ENCODE measurements at regions not wholly inside any gene's neighbourhood (a gene's known extent, or its start where the extent isn't known, plus 50 kb on each side); places are given as distances from the start of the nearest gene placed in this dataset.
A peak's percentile ranks its signal among the peaks of the same experiment; 100 is the strongest.

DNA sequence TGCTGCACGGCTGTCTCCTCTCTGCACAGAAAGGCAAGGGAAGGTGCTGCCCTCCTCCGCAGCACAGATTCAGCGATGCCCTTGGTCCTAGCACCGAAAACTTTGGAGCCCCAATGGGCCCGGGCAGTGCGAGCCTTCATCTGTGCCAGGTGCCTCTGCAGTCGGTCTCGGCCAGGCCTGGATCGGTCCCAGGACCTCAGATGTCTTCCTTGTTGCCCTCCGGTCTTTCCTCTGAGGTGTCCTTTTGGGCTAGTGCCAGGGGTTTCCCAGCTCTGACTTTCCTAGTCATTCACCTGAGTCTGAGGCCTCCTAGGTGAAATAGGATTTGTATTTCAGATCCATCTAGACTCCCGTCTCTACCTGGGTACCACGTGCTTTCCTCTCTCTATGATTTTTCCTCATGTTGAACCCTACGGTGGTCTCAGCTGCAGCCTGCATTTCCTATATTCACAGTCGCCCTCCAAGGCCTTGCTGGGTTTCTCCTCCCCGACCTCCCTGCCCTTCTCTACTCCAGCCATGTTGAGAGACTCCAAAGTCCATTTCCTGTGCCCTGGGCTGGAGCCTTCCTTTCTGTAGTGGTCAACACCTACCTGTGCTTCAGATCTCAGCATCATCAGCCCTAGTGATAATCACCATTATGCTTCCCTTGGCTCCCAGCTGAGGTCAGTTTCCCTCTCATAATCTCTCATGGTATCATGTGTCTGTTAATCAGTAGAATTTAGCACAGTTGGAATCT is 92.0 kb upstream of the PRSS58 start:
- TF ChIP-seq POLR2AphosphoS5 (IDR thresholded peaks at IDR 0.05) (no peak), POLR2A (IDR thresholded peaks at IDR 0.05) (no peak), CTCF (IDR thresholded peaks at IDR 0.05) (no peak)
- no peak overlapping the region for H3K27ac ChIP-seq
- no peaks in the 10 kb centered on the region for H3K27me3 ChIP-seq

DNA sequence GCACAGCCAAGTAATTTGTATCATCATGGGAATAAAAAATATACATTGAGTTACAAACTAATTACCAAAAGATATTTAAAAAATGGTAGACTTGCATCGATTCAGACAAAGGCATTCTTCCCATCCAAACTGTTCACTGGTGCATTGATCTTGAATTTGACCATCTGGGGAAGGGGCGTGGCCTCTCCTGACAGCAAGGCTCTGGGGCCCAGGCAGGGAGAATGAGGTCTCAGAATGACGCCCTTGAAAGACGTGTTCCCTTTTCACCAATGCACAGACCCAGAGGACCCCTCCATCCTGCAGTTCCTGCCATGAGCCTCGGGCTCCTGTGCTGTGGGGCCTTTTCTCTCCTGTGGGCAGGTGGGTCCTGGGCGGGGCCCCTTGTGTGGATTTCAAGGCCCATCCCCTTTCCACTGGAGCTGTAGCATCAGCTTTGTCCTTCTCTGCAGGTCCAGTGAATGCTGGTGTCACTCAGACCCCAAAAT is 91.1 kb upstream of the PRSS58 start:
- H3K4me1 ChIP-seq: no peaks in the 10 kb centered on the region
- intact Hi-C loops (cut with DNase I; ENCODE audit: low total_unique reads): no loop called here
- H3K27ac ChIP-seq: no peak overlapping the region
- no peak for TF ChIP-seq CTCF (IDR thresholded peaks at IDR 0.05)
- no peak for TF ChIP-seq POLR2A (IDR thresholded peaks at IDR 0.05)
- no peak for TF ChIP-seq POLR2AphosphoS5 (IDR thresholded peaks at IDR 0.05)
- no peaks in the 10 kb centered on the region for H3K27me3 ChIP-seq
- H3K9me3 ChIP-seq: no peaks in the 10 kb centered on the region
- H3K36me3 ChIP-seq: no peaks in the 10 kb centered on the region
- no peak for DNase-seq (ENCODE audit: low spot score in 2 of 2)
- no peak overlapping the region for H3K4me3 ChIP-seq

More for the DNA sequence above, 92.0 kb upstream of the PRSS58 start:
- Histone ChIP-seq H3K4me3 (no peak overlapping the region), H3K4me1 (no peaks in the 10 kb centered on the region), H3K9me3 (no peaks in the 10 kb centered on the region), H3K36me3 (no peaks in the 10 kb centered on the region)
- peak in 1 of 2 donors; percentile 45 for DNase-seq (ENCODE audit: low spot score in 2 of 2)
- intact Hi-C loops (cut with DNase I; ENCODE audit: low total_unique reads): no loop called here

DNA sequence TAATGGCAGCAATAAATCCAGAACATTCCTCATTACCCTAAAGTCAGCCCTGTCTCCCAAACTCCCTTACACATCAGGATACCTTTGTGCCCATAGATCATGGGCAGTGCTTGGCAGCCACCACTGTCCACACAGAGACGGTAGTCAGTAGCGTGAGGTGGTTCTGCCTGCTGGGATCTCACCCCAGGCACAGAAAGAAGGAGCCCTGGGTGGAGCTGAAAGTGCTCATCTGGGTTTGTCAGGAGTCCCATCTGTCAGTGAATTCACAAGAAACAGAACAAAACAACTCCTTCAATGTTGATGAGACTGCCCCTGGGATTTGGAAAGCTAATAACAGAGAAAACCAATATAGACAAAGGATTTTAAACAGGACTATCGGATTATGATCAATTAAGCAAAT is 90.2 kb upstream of the PRSS58 start:
- Histone ChIP-seq H3K36me3 (no peaks in the 10 kb centered on the region), H3K4me3 (no peak overlapping the region), H3K9me3 (no peaks in the 10 kb centered on the region), H3K27ac (no peak overlapping the region), H3K4me1 (no peaks in the 10 kb centered on the region), H3K27me3 (no peaks in the 10 kb centered on the region)
- intact Hi-C loops (cut with DNase I; ENCODE audit: low total_unique reads): no loop called here
- no peak for DNase-seq (ENCODE audit: low spot score in 2 of 2)
- TF ChIP-seq CTCF (IDR thresholded peaks at IDR 0.05) (no peak), POLR2A (IDR thresholded peaks at IDR 0.05) (no peak), POLR2AphosphoS5 (IDR thresholded peaks at IDR 0.05) (no peak)

GRCh38 chr7:142347091-142347490 is 89.2 kb upstream of the PRSS58 start:
- H3K4me3 ChIP-seq: no peak overlapping the region
- no peaks in the 10 kb centered on the region for H3K4me1 ChIP-seq
- no peak for DNase-seq (ENCODE audit: low spot score in 2 of 2)
- TF ChIP-seq POLR2A (IDR thresholded peaks at IDR 0.05) (no peak), POLR2AphosphoS5 (IDR thresholded peaks at IDR 0.05) (no peak), CTCF (IDR thresholded peaks at IDR 0.05) (no peak)
- intact Hi-C loops (cut with DNase I; ENCODE audit: low total_unique reads): no loop called here
- no peak overlapping the region for H3K27ac ChIP-seq
- no peaks in the 10 kb centered on the region for H3K36me3 ChIP-seq
- no peaks in the 10 kb centered on the region for H3K27me3 ChIP-seq
- H3K9me3 ChIP-seq: no peaks in the 10 kb centered on the region

GRCh38 chr7:142345811-142346210 is 88.0 kb upstream of the PRSS58 start:
- no peak for DNase-seq (ENCODE audit: low spot score in 2 of 2)
- Histone ChIP-seq H3K4me3 (no peak overlapping the region), H3K4me1 (no peaks in the 10 kb centered on the region), H3K36me3 (no peaks in the 10 kb centered on the region), H3K9me3 (no peaks in the 10 kb centered on the region), H3K27ac (no peak overlapping the region), H3K27me3 (no peaks in the 10 kb centered on the region)
- TF ChIP-seq POLR2A (IDR thresholded peaks at IDR 0.05) (no peak), POLR2AphosphoS5 (IDR thresholded peaks at IDR 0.05) (no peak), CTCF (IDR thresholded peaks at IDR 0.05) (no peak)
- intact Hi-C loops (cut with DNase I; ENCODE audit: low total_unique reads): no loop called here

All from breast epithelium (tissue), 4 donors.